Esophagus muscularis mucosa (tissue), 3 donors: ENCODE measurements at regions not wholly inside any gene's neighbourhood (a gene's known extent, or its start where the extent isn't known, plus 50 kb on each side); places are given as distances from the start of the nearest gene placed in this dataset.

Source experiments
- CTCF ChIP-seq, 3 experiments: fragments of 200-600 bp in 2 of 3; fragments of 450-650 bp in 1 of 3; sonication (generic) in 2 of 3; IDR thresholded peaks; one replicate each; pipeline ENCODE4 v1.5.1; 2017 to 2019; ENCODE audit warnings: antibody characterized with exemption in 3 of 3, mild to moderate bottlenecking in 2 of 3, moderate library complexity in 1 of 3
- POLR2A ChIP-seq: fragments of 450-650 bp; IDR thresholded peaks from one replicate; pipeline ENCODE4 v1.6.1; 2017; ENCODE audit warnings: antibody characterized with exemption, moderate library complexity, mild to moderate bottlenecking, low read depth

GRCh38 chr4:95979961-95980876 is 140.3 kb downstream of the PDHA2 start:
- TF ChIP-seq POLR2A (no peak), CTCF (IDR thresholded peaks at IDR 0.05) (no peak)
